HG03039 (cell line): ENCODE measurements at regions not wholly inside any gene's neighbourhood (a gene's known extent, or its start where the extent isn't known, plus 50 kb on each side); places are given as distances from the start of the nearest gene placed in this dataset.
"Not testable (repeated sequence)": the region's sequence is repeated elsewhere in the genome, so short reads cannot be mapped to it uniquely, and the experiment has no call there.

Experiments
- ATAC-seq: cut with Tn5 transposase; IDR thresholded peaks from one replicate; pipeline ENCODE4 v1.9.1; 2021; ENCODE audit warnings: mild to moderate bottlenecking, moderate library complexity; ENCODE audit not compliant: unreplicated experiment

DNA sequence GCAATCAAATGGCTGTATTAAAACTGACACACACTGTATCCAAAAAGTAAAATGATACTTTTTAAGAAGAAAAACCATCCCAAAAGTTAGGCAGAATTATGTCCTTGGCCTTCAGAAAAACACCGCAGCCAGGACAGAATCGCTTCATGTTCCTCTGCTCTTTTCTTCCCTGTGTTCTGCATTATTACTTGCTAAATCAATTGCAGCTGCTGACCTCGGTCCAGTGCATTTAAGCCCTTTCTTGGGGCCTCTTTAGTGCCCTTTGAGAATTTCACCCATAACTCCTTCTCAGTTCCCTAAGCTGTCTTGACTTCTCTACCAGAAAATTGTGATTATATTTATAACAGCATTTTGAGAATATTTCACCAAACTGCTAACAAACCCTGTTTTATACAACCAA is 696.9 kb downstream of the PCDH7 start:
- no peak for ATAC-seq

DNA sequence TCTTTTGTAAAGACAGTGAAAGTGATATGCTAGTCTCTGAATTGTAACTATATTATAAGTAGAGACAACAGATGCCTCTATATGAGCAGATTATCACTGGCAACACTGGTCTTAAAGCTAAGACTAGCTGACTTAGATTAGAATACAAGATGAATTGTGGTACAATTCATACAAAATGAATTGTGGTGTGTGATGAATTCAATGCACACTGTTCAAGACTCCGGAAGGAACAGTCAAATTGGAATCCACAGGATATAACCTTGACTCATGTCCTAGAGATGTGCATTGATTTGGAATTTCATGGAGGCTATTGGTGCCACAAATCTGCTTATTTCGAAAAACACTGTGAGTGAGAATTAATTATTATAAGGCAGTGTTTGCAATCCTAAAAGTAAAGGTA is 701.8 kb downstream of the PCDH7 start:
- no peak for ATAC-seq

DNA sequence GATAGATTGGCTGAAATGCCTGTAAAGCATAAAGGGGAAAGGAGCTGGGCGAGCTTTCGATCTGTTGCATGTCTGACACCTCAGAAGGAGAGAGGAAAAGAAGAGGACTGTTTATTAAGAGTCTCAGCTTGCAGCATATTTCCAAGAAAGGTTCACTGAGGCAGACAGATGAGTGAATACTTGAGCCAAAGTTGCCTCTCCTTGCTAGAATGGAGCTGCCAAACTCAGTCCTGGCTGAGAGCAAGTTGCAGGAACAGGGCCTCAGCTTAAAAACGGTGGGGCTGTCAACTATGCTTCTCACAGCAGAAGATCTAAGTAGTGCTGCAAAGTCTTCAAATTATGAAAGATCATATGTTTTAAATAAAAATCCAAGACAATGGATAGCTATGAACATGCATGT is 707.5 kb downstream of the PCDH7 start:
- ATAC-seq = no peak

DNA sequence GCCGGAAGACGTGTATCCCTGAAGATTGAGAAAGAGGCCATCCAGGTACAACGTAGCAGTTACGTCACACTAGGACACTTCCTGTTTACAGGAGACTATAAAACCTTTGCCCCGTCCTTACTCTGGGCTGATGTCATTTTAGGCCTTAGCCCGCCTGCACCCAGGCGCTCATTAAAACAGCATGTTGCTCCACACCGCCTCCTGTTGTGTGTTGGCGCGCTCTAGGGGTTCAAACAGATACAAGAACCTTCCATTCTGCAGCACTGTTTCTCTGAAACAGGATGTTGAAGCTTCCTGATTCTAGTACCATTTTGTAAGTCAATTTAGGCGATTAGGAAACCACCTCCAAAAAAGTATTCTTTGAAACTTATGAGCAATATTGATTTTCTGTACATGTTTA is 722.1 kb downstream of the PCDH7 start:
- ATAC-seq = no peak

- no peak for ATAC-seq
Observed at GRCh38 chr4:31445526-31445925, 725.4 kb downstream of the PCDH7 start.

- no peak for ATAC-seq
Observed at GRCh38 chr4:31455612-31456011, 735.4 kb downstream of the PCDH7 start.

- no peak for ATAC-seq
Observed at GRCh38 chr4:31458813-31459212, 738.6 kb downstream of the PCDH7 start.

DNA sequence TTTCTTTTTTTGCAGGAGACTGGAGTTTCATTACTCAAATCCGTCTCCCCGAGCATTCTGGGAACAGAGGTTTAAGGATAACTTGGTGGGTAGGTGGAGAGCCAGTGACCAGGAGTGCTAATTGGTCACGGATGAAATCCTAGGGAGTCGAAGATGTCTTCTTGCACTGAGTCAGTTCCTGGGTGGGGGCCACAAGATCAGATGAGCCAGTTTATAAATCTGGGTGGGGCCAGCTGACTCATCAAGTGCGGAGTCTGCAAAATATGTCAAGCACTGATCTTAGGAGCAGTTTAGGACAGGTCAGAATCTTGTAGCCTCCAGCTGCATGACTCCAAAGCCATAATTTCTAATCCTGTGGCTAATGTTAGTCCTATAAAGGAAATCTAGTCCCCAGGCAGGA is 741.3 kb downstream of the PCDH7 start:
- no peak for ATAC-seq

DNA sequence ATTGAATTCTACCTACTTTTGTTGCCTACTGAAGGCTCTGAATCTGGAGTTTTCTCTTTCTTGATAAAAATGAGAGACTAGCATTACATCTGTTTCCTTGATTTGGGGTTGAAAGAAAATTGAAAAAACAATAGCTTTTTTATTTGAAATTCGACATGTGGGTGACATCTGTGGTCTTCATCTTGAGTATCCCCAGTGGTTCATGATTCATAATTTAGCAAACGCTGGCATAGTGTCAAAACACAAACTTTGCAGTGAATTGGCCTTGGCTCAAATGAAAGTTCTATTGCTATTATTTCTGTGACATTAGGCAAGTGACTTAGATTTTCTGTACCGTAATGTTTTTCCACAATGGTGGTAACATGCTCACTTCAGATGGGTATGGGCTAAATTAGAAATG is 747.6 kb downstream of the PCDH7 start:
- no peak for ATAC-seq

DNA sequence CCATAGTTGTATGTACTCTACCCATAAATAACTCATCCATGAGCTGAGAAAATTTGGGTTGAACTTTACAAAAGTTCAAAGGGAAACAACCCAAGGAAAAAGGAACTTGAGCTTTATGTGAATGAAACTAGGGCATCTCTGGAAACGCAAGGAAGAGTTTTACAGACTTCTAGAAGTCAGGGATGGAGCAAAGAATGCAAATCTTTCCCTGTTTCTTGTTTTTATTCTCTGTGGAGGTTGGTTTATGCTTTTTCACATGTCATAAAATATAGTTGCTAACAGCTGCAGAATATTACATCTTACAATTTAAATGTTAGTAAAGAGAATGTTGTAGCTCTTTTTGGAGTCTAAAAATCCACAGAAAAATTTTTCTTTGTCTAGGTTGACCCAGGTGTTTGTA is 754.1 kb downstream of the PCDH7 start:
- no peak for ATAC-seq

GRCh38 chr4:31482691-31483090 is 762.5 kb downstream of the PCDH7 start:
- ATAC-seq = no peak

GRCh38 chr4:31499216-31499615 is 779.0 kb downstream of the PCDH7 start:
- not testable (repeated sequence) for ATAC-seq

DNA sequence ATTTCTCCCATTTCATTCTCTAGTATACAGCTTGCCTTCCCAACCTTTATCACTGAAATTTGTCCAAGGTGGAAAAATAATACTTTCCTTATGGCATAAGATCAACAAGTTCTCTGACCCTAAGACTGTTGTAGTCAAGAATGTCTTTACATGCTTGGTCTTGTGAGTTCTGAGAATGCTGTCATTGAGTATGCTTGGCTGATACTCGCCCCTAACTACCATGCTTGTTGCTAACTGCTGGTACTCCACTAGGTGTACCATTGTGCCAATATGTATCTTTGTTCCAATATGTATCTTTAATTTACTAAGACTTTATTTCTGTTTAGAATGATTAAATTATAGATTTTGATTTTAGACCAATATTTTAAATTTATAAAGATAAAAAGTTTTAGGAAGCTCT is 796.4 kb downstream of the PCDH7 start:
- no peak for ATAC-seq

DNA sequence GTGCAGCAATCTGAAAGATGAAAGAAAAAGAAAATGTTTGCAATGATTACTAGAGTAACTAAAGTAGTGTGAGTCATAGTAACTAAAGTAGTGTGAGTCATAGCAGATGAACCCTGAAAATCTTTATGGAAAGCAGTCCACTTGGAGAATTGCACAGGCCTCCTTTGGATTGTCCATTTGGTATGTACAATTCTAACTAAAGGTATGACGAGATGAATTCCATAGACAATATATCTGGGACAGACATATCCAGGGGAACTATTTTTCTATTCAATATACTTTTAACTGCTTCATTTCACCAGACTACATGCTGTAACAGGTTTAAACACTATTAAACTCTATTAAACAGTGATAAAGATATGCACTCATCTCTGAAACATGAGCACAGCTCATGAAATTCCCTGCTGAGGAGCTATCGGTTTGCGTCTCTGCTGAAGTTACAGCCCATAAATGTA is 798.7 kb downstream of the PCDH7 start:
- ATAC-seq = no peak

DNA sequence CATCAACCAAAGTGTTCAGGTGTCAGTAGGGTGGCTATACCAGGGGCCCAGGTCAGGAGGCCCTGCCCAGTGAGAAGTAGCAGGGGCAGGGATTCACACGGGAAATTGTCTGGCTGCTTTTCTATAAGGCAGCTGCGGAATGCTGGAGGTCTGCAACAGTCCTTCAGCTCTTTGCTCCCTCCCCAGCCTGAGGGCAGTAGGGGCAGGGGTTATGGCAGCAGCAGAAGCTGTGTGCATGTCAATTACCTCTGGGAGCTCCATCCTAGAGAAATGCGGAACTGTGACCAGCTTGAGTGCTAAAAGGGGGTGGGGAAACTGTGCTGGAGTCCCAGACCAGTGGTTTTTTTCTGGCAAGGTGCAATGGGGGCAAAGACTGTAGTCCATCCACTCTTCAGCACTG is 810.4 kb downstream of the PCDH7 start:
- no peak for ATAC-seq

DNA sequence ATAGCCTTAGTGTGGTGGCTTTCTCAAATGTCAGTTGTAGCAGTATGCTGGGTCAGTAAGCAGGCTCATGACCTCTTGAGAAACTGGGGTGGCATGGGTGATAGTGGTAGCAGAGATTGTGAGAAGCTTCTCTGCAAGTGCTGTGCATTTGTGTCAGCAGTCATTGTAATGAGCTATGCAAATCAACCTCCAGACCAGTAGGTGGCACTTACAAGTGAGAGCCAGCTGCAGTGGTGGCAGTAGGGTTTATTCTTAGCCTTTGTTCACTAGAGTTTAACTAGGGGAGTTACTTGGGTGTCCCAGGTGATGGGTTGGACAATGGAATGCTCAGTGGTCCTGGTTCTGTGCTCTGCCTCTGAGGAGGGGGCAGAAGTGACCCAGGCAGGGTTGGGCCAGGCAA is 818.7 kb downstream of the PCDH7 start:
- no peak for ATAC-seq

DNA sequence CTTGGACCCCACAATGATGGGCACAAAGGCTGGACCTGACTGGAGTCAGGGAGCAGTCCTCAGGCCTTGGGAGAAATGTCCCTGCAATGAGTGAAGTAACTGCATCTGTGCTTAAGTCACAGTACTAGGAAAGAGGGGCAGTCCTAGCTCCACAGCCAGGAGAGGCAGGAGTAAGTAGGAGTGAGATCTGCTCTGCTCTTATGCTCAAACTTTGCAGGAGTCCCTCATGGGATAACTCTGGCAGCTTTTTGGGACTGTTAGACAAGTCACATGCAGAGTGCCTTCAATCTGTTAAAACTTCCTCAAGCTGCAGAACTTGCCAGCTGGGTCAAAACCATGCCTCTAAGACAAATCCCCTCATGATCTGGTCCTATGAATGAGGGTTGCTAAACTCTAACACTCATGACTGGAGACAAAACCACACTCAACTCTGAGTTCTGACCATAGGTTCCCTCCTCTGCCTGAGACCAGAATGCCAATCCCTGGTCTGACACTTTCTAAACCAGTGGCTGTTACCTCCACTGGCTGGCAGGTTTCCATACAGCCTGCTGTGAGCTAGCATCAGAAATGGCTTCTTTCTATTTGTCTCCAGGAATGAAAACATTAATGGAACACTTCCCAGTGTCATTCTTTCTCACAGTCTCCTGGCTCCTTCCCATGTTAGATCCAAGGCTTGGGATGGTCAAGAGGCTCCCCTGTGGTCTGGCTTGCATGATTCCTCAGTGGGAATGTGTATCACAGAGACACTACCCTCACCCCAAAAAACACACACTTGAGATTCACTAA is 819.3 kb downstream of the PCDH7 start:
- no peak for ATAC-seq

DNA sequence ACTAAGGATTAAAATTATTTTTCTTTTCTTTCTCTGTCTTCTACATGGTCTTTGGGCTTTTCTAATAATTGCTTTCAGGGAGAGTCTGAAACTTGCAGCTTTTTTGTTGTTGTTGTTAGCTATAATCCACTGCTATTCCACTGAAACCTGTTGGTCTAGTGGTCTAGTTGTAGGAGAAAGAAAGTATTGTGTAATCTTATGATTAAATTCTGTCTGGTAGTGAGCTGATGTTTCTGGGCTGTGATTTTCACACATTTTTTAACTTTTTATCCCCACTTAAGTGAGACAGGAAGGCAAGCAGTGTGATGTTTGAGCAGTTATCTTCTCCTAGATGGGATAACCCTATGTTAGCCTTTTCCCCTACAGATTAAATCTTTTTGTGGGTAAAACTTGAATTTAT is 825.2 kb downstream of the PCDH7 start:
- ATAC-seq = no peak

GRCh38 chr4:31545755-31546154 is 825.6 kb downstream of the PCDH7 start:
- ATAC-seq = no peak

- ATAC-seq = no peak
Observed at GRCh38 chr4:31548021-31548420, 827.9 kb downstream of the PCDH7 start.

DNA sequence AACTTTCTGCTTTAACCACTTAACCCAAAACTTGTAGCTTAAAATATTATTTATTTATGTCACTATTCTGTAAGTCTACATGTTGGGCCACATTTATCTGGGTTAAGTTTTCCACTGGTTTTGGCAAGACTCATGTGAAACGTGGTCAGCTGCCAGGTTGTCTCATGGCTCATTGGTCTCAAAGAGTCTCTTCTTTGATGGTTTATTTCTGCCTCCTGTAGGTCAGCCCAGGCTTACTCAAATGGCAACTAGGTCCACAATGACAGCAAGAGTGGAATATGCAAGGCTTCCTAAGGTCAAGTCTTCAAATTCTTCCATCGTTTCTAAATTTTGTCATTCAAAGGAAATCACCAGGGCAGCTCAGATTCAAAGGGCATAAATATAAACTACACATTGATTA is 828.7 kb downstream of the PCDH7 start:
- ATAC-seq = no peak

DNA sequence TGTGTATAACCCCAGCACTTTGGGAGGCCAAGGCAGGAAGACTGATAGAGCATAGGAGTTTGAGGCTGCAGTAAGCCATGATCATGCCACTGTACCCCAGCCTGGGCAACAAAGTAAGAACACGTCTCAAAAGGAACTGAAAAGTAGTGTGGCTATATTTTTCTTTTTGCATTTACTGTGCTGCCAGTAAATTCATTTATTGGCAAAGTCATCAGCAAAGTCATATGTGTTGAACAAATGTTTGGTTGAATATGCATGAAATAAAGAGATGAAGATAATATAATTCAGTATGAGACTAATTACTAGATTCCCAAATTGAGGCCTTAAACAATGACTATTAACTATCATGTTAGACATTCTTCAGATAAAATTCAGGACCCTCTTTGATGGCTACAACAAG is 829.1 kb downstream of the PCDH7 start:
- no peak for ATAC-seq

GRCh38 chr4:31557437-31557836 is 837.3 kb downstream of the PCDH7 start:
- no peak for ATAC-seq
